Fibroblast of upper back skin (primary cell): ENCODE measurements at regions not wholly inside any gene's neighbourhood (a gene's known extent, or its start where the extent isn't known, plus 50 kb on each side); places are given as distances from the start of the nearest gene placed in this dataset.
"Not testable (repeated sequence)": the region's sequence is repeated elsewhere in the genome, so short reads cannot be mapped to it uniquely, and the experiment has no call there.

Experiments used
- DNase-seq: peaks from one replicate; pipeline ENCODE4 v3.0.0-alpha.2; 2013

DNA sequence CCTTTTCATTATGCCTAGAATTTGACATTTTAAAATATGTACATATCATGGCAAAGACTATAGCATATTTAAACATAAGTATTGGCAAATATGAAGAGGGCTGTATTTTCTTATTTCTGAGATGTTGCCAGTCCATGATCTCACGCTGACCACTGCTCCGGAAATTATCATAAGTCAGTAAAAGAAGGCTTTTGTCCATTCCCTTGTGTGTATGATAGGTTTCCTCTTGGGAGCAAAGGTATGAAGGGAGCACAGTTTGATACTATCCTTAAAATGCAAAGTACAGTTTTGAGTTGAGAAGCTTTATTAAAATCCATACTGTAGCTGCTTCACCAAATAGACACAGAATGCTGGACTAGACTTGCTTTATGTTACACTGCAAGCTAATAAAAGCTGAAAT is 52.6 kb upstream of the AGA start:
- DNase-seq: no peak

GRCh38 chr4:177495626-177496025 is 53.4 kb upstream of the AGA start:
- DNase-seq: not testable (repeated sequence)

DNA sequence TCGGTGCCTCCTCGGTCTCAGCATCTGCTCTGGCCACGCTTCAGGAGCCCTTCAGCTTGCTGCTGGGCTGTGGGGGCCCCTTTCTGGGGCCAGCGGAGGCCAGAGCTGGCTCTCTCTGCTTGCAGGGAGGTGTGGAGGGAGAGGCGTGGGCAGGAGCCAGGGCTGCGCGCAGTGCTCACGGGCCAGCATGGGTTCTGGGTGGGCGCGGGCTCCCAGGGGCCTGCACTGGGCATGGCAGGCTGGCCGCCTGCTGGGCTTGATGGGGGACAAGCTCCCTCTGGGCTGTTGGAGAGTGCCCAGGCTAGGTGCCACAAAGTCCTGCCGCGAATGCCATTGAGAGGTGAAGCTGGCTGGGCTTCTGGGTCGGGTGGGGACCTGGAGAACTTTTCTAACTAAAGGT is 57.3 kb upstream of the AGA start:
- no peak for DNase-seq

DNA sequence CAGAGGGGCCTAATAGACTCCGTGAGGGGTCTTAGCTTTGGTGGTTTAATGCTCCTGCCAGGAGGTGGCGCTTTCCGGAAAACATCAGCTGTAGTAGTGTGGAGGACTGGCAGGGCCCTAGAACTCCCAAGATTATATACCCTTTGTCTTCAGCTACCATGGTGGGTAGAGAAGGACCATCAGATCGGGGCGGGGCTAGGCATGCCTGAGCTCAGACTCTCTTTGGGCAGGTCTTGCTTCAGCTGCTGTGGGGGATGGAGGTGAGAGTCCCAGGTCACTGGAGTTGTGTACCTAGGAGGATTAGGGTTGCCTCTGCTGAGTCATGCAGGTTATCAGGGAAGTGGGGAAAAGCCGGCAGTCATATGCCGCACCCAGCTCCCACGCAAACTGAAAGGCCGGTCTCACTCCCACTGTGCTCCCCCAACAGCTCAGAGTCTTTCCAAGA is 63.0 kb upstream of the AGA start:
- no peak for DNase-seq

GRCh38 chr4:177508662-177509061 is 66.4 kb upstream of the AGA start:
- DNase-seq: no peak

- DNase-seq: no peak
These were observed 67.0 kb upstream of the AGA start for GRCh38 chr4:177509226-177509745.

- no peak for DNase-seq
These were observed 69.4 kb upstream of the AGA start for GRCh38 chr4:177511611-177512010.

- no peak for DNase-seq
These were observed 70.4 kb upstream of the AGA start for GRCh38 chr4:177512646-177513045.

DNA sequence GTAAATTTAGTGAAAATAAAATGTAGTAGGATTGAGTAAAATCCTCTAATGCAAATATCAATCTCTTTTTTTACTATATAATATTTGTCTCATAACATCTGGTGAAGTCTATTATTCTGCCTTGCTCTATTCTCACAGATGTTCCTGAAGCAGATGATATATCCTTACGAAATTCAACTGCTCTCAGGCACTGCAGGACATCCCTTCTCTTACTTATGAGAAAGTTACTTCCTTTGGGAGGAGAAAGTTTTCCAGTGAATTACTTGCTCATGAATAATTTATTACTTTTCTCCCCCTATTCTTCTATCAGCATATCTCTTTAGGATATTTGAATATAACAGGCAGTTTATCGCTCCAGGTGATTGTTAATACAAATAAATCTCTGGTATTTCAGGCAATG is 75.6 kb upstream of the AGA start:
- peak; percentile 21 for DNase-seq

DNA sequence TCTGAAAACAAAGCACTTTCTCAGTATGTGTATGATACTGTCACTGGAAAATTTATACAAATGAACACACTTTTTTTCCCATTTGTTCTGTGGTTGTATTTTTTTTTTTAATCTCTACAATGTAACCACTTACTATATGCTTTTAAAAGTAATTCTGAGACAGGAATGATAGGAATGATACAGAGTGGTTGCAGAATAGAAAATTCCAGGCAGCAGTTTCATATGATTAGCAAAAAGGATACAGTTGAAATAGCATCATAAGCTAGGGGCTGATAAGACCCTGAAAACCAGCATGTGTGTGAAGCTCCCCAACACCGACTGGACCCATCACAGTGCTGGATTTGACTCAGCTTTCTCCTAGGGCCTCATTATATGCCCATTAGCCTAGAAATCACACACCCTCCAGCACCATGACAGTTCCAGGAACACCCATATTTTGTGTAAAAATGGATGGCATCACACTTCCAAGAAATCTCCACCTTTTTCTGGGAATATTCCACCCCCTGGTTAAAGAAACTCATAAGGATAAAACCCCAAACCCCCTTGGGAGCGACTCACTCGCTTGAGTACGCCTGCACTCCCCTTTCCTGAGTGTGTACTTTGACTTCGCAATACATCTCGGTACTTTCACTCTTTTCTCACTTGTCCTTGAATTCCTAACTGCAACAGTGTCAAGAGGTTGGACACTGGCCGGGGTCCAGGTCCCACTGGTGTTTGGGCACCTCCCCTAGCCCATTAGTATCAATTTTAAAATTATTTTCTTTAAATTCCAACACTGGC is 77.4 kb upstream of the AGA start:
- peak; percentile 91 for DNase-seq

DNA sequence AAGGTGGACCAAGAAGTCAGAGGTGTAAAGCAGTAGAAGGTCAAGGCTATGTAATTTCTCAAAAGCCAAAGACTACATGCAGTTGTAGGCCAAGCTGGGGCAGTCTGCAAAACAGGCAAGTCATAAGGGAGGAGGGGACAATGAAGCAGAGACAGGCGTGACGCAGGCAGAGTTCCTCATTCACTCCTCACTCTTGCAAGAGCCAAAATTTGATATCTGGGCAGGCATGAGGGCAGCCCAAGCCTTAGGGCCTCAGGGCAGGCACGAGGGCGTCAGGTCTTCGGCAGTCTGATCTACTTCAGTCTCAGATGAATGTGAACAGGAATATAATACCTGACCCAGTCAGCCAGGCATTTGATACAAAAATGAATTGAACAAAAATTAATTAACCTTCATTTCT is 86.4 kb upstream of the AGA start:
- no peak for DNase-seq

DNA sequence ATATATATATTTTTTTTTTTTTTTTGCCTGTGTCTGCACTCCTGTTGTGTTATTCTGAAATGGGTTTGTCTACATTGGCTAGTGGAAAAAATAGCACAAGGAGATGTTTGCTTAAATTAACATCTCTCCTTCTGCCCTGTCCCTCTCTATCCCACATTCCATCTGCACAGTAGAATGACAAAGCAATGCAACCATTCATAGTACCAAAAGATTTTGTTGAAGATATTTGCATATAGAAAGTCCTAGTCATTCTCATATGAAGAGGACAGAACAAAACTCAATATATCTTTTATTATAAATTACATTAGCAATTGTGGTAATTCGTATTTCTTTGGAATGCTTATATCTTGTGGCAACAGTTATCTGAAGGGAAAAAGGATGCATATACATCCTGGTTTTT is 88.3 kb upstream of the AGA start:
- DNase-seq: no peak

- DNase-seq: peak; percentile 69
These were observed 90.1 kb upstream of the AGA start for GRCh38 chr4:177532358-177532757.

- DNase-seq: not testable (repeated sequence)
These were observed 92.6 kb upstream of the AGA start for GRCh38 chr4:177534841-177535240.

- peak; percentile 17 for DNase-seq
These were observed 104.5 kb upstream of the AGA start for GRCh38 chr4:177546745-177547144.

GRCh38 chr4:177547985-177548384 is 105.7 kb upstream of the AGA start:
- DNase-seq: no peak

GRCh38 chr4:177555007-177555574 is 112.9 kb upstream of the AGA start:
- peak; percentile 50 for DNase-seq

DNA sequence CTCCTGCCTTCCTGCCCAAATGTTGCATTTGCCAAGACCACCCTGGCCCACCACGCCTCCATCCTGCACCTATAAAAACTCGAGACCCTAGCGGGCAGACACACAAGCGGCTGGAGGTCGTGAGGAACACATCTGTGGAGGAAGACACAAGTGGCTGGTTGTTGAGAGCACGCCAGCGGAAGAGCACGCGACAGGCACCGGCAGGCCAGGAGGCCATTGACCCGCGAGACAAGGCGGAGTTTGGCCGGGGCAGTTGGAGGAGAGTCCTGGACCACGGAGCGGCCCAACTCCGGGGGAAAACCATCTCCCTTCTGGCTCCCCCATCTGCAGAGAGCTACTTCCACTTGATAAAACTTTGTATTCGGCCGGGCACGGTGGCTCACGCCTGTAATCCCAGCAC is 115.2 kb upstream of the AGA start:
- DNase-seq: no peak

DNA sequence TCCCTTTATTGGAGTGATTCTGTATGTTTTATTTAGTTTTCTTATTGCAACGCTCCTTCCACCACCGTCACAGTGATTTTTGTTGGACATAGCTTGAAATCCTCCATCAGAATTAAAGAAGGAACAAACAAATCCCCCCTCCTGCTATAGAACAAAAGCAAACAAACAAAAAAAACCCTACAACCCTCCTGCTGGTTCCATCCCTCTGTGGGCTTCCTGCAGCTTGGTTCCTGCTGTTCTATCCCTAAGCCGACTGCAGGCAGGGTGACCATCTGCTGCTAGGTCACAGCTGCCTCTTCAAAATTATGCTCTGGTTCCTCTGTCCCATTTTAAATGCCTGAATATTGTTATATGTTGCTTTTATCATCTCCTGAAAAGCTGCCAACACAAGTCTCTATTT is 116.8 kb upstream of the AGA start:
- no peak for DNase-seq

DNA sequence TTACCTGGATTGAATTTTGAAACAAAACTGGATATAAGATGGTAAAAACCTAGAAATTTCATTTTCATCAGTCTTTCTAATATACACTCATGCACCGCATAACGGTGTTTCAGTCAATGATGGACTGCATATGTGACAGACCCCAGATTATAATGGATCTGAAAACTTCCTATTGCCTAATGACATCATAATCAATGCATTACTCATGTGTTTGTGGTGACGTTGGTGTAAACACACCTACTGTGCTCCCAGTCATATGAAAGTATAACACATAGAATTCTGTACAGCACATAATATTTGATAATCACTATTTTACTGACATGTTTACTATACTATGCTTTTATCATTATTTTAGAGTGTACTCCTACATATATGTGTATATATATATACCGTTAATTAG is 119.9 kb upstream of the AGA start:
- no peak for DNase-seq

- DNase-seq: no peak
These were observed 120.6 kb upstream of the AGA start for GRCh38 chr4:177562859-177563258.

GRCh38 chr4:177566691-177567090 is 124.5 kb upstream of the AGA start:
- no peak for DNase-seq

GRCh38 chr4:177568931-177569330 is 126.7 kb upstream of the AGA start:
- DNase-seq: peak; percentile 46

- DNase-seq: peak; percentile 91
These were observed 127.2 kb upstream of the AGA start for GRCh38 chr4:177569434-177569833.

- DNase-seq: peak; percentile 95
These were observed 131.3 kb upstream of the AGA start for GRCh38 chr4:177573507-177573906.
